ENCODE measurements at regions not wholly inside any gene's neighbourhood (a gene's known extent, or its start where the extent isn't known, plus 50 kb on each side); places are given as distances from the start of the nearest gene placed in this dataset.

- TF ChIP-seq POLR2A (IDR thresholded peaks at IDR 0.05; ENCODE audit: low read length) (no peak), GATA1 (IDR thresholded peaks at IDR 0.05; ENCODE audit: low read depth, low read length) (no peak)
These were observed 961.8 kb upstream of the TENM3 start for GRCh38 chr4:181281451-181281850.

Measured in erythroblast (primary cell).